DND-41 (cell line): ENCODE measurements at regions not wholly inside any gene's neighbourhood (a gene's known extent, or its start where the extent isn't known, plus 50 kb on each side); places are given as distances from the start of the nearest gene placed in this dataset.

Source experiments
- EZH2 ChIP-seq: IDR thresholded peaks from 3 replicates; pipeline ENCODE4 v1.6.1; 2012; ENCODE audit warnings: borderline replicate concordance, low read depth, mild to moderate bottlenecking, moderate library complexity, low read length, inconsistent platforms; ENCODE audit not compliant: severe bottlenecking
- TF ChIP-seq, protein P1 (sequence below): IDR thresholded peaks from 2 replicates; pipeline ENCODE4 v1.5.1; 2012; ENCODE audit warnings: borderline replicate concordance, low read length, moderate library complexity, mild to moderate bottlenecking; ENCODE audit not compliant: poor library complexity, severe bottlenecking; ENCODE audit errors: extremely low read depth

DNA sequence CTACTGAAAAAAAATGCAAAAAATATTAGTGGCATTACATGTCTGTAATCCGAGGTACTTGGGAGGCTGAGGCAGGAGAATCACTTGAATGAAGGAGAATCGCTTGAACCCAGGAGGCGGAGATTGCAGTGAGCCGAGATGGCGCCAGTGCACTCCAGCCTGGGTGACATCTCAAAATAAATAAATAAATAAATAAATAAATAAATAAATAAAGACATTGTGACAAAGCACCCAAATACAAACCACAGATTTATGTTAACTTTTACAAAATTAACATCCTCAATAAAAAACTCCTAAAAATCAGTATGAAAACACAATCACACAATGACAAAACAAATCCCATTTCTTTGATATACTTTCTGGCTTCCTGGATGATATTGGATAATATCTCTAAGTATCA is 808.3 kb downstream of the REEP3 start:
- TF ChIP-seq, protein P1, sequence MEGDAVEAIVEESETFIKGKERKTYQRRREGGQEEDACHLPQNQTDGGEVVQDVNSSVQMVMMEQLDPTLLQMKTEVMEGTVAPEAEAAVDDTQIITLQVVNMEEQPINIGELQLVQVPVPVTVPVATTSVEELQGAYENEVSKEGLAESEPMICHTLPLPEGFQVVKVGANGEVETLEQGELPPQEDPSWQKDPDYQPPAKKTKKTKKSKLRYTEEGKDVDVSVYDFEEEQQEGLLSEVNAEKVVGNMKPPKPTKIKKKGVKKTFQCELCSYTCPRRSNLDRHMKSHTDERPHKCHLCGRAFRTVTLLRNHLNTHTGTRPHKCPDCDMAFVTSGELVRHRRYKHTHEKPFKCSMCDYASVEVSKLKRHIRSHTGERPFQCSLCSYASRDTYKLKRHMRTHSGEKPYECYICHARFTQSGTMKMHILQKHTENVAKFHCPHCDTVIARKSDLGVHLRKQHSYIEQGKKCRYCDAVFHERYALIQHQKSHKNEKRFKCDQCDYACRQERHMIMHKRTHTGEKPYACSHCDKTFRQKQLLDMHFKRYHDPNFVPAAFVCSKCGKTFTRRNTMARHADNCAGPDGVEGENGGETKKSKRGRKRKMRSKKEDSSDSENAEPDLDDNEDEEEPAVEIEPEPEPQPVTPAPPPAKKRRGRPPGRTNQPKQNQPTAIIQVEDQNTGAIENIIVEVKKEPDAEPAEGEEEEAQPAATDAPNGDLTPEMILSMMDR, result no peak
- TF ChIP-seq EZH2, result no peak
